A673 (cell line): ENCODE measurements at regions not wholly inside any gene's neighbourhood (a gene's known extent, or its start where the extent isn't known, plus 50 kb on each side); places are given as distances from the start of the nearest gene placed in this dataset.

ENCODE experiments used
- BruUV-seq: library from RNA; stranded (reverse); fragments of 400-500 nt; replicated peaks from 2 replicates; lab custom pipeline; 2021; lab: Mats Ljungman, UMichigan
- CTCF ChIA-PET: fragments of 300-600 bp; sonication (Branson Sonifier 250); formaldehyde crosslinking; loops from one replicate; lab custom pipeline; 2022; ENCODE audit warnings: antibody characterized with exemption; lab: Charles Lee
- POLR2A ChIA-PET: fragments of 300-600 bp; sonication (Branson Sonifier 250); formaldehyde crosslinking; loops from one replicate; lab custom pipeline; 2022; ENCODE audit warnings: antibody characterized with exemption; ENCODE audit not compliant: low non-redundant PET; lab: Charles Lee
- DNase-seq: peaks from one replicate; pipeline ENCODE4 v3.0.0-alpha.2; 2015; ENCODE audit warnings: low spot score
- H3K27ac ChIP-seq: fragments of 200-600 bp; sonication (generic); 2 replicates; pipeline ENCODE4 v1.5.1; 2016; ENCODE audit warnings: mixed run types, low read depth, mild to moderate bottlenecking, mixed read lengths, antibody characterized with exemption, low read length; ENCODE audit not compliant: poor library complexity, severe bottlenecking
- H3K27me3 ChIP-seq: fragments of 200-600 bp; sonication (generic); replicated peaks from 2 replicates; pipeline ENCODE4 v1.6.1; 2017; ENCODE audit warnings: mixed run types, low read depth, mild to moderate bottlenecking, mixed read lengths, antibody characterized with exemption, low read length; ENCODE audit not compliant: insufficient read depth, poor library complexity
- H3K36me3 ChIP-seq: fragments of 200-600 bp; sonication (generic); 2 replicates; pipeline ENCODE4 v1.6.1; 2016; ENCODE audit warnings: mixed run types, mild to moderate bottlenecking, mixed read lengths, antibody characterized with exemption, low read length; ENCODE audit not compliant: insufficient read depth, poor library complexity, severe bottlenecking
- H3K4me1 ChIP-seq: fragments of 200-600 bp; sonication (generic); 2 replicates; pipeline ENCODE4 v1.6.1; 2017; ENCODE audit warnings: mixed run types, mild to moderate bottlenecking, mixed read lengths, antibody characterized with exemption, low read length; ENCODE audit not compliant: insufficient read depth, poor library complexity, severe bottlenecking
- H3K4me3 ChIP-seq: fragments of 200-600 bp; sonication (generic); 2 replicates; pipeline ENCODE4 v1.5.1; 2016; ENCODE audit warnings: low read depth, mixed run types, mild to moderate bottlenecking, mixed read lengths, low read length; ENCODE audit not compliant: poor library complexity, severe bottlenecking
- H3K9me3 ChIP-seq: fragments of 200-600 bp; sonication (generic); 2 replicates; pipeline ENCODE4 v1.6.1; 2016; ENCODE audit warnings: mixed run types, low read depth, mild to moderate bottlenecking, mixed read lengths, antibody characterized with exemption, low read length; ENCODE audit not compliant: poor library complexity, severe bottlenecking
- CTCF ChIP-seq: fragments of 300-800, 200-600 bp; sonication (generic); conservative IDR thresholded peaks from 2 replicates; pipeline ENCODE4 v1.5.1; 2017; ENCODE audit warnings: low read depth, mild to moderate bottlenecking, antibody characterized with exemption, low read length, moderate library complexity, mixed read lengths
- EZH2 ChIP-seq: fragments of 200-600 bp; sonication (generic); IDR thresholded peaks from 2 replicates; pipeline ENCODE4 v1.6.1; 2017; ENCODE audit warnings: borderline replicate concordance, low read depth, mild to moderate bottlenecking, mixed read lengths, antibody characterized with exemption, low read length; ENCODE audit not compliant: poor library complexity, severe bottlenecking
- intact Hi-C: fragments of 100-400 bp; cut with micrococcal nuclease; formaldehyde crosslinking; loops from one replicate; pipeline ENCODE4 v1.10.0; 2022; ENCODE audit not compliant: unreplicated experiment

DNA sequence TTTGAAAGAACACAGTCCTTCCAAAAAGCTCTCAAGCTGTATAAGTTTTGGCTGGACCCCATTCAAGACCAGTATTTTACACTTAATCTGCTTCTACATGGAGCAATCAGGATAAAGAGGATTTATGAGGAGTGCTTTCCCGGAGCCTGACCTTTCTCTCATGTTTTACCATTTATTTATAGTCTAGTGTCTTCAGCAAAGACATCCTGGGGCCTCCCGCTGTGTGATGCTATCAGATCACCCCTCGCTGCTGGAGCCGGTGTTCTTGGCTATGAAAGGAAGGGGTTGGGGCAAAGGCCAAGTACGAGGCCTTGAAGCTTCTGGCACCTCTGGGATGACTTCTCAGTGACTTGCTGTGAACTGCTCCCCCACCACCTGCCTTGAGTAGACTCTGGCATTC, 189.6 kb downstream of the ADAMTS15 start:
- POLR2A ChIA-PET, result no interaction called here

DNA sequence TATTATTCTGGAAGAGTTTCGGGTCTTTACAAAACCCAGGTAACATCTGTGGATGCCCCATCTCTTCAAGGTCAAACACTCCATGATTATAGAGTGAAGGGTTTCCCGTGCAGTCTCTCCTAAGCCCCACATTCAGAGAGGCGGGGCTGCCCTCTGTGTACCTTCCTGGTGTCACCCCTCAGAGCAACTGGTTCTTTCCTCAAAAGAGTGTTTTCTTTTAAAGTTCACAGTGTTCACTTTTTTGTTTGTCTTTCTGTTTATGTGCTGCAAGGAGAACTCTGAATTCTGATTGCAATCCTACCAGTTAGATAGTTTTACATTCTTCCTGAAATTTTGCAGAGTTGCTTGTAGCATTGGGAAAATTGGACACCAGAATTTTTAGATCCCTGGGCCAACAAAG, 190.2 kb downstream of the ADAMTS15 start:
- H3K27ac ChIP-seq, result no peak overlapping the region
- no peaks in the 10 kb centered on the region for H3K4me1 ChIP-seq
- ChIA-PET CTCF (no interaction called here), POLR2A (no interaction called here)
- DNase-seq, result no peak
- BruUV-seq, result no TSS peak
- no peaks in the 10 kb centered on the region for H3K9me3 ChIP-seq
- no peaks in the 10 kb centered on the region for H3K36me3 ChIP-seq
- TF ChIP-seq EZH2, result no peak
- TF ChIP-seq CTCF, result no peak
- no peaks in the 10 kb centered on the region for H3K27me3 ChIP-seq
- intact Hi-C loops, result no loop called here
- no peak overlapping the region for H3K4me3 ChIP-seq

More for the DNA sequence above, 189.6 kb downstream of the ADAMTS15 start:
- Histone ChIP-seq H3K4me3 (no peak overlapping the region), H3K27me3 (no peaks in the 10 kb centered on the region), H3K36me3 (no peaks in the 10 kb centered on the region), H3K4me1 (no peaks in the 10 kb centered on the region), H3K27ac (no peak overlapping the region), H3K9me3 (no peaks in the 10 kb centered on the region)
- CTCF ChIA-PET, result no interaction called here
- DNase-seq, result no peak
- BruUV-seq, result no TSS peak
- TF ChIP-seq CTCF (no peak), EZH2 (no peak)
- intact Hi-C loops, result no loop called here

DNA sequence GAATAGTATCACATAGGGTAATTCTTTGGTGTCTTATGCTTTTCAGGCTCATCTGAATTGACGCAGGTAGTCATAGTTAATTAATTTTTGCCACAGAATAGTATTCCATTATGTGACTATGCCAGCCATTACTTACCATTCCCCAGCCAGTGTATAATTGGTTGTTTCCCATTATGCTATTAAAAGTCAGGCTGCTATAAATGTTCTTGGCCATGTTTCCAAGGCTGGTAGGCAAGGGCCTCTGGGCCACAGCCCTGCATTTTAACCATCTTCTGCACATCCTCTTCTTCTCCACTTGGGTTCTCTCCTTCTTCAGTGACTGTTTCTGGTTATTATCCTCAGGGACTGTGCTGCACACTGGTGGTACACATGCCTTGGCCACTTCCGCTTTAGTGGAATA, 190.9 kb downstream of the ADAMTS15 start:
- intact Hi-C loops, result no loop called here
- Histone ChIP-seq H3K27me3 (no peaks in the 10 kb centered on the region), H3K27ac (no peak overlapping the region), H3K4me3 (no peak overlapping the region), H3K36me3 (no peaks in the 10 kb centered on the region), H3K9me3 (no peaks in the 10 kb centered on the region), H3K4me1 (no peaks in the 10 kb centered on the region)
- no TSS peak for BruUV-seq
- POLR2A ChIA-PET, result no interaction called here
- TF ChIP-seq EZH2, result no peak
- no peak for TF ChIP-seq CTCF
- CTCF ChIA-PET, result no interaction called here
- no peak for DNase-seq
